ENCODE measurements at regions not wholly inside any gene's neighbourhood (a gene's known extent, or its start where the extent isn't known, plus 50 kb on each side); places are given as distances from the start of the nearest gene placed in this dataset.

DNA sequence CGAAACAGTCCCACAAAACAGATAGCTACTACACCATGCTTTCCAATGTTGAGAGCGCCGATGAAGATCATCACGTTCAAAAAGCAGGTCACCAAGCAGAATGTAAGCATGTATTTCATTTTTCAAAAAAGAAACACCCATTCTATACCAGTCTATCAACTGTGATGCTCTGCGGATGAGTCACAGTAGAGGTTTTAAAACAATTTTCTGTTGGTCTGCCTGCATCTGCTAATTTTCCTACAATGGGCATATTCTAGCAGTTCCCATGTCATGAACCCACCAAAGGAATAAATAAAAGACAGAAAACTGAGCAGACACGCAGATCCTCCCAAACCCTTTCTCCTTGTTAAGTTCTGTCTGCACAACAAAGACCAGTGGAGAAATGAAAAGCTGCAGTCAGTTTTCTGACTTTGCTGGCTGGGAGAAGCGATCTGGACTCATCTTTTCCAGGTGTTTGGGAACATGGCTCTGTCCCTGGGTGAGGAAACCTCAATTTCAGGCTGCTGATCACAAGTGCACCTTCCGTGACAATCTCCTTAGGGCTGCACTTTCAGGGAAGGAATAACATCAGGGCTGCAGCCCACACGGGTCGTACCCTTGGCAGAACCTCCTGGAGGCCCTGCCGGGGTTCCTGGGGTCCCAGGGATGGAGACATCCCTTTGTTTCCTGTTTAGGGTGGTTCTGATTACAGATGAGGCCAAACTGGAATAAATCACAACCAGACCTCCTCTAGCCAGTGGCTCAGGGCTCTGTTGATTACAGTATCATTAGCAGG, 200.1 kb downstream of the BMP7 start:
- no peak for DNase-seq

DNA sequence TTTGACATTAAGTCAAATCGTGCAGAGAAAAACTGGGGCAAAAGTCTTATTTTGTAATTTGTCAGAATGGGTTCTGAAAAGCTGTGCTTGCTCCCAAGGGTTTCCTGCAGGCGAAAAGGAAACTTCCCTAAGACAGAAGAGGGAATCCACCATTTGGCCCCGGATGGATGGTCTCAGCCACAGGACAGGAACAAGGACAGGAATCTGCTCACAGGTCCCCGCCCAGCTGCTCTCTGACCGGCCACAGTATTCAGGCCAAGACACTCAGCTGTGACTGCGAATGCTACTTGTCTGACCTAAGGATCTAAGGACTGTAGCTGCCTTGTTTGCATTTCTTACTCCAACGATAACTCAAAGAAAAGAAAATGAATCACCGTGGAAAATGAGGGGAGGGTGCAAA, 197.0 kb downstream of the BMP7 start:
- no peak for DNase-seq

DNA sequence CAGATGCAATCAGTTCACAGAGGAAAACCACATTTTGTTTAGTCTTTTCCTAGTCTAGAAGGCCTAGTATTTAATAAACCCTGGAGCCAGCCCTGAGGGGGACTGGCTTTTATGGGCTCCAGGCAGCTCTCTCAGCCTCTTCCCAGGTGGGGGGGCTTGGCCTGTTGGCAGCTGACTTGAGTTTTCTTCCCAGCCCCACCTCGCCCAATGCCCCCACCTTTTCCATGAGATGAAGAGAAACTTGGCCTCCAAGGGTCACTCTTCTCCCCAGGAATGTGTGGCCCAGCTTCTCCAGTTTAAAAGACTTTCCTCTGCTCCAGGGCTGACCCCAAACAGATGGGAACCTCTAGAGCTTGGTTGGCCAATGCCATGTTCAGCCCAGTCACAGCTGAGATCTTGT, 196.1 kb downstream of the BMP7 start:
- DNase-seq = no peak

DNA sequence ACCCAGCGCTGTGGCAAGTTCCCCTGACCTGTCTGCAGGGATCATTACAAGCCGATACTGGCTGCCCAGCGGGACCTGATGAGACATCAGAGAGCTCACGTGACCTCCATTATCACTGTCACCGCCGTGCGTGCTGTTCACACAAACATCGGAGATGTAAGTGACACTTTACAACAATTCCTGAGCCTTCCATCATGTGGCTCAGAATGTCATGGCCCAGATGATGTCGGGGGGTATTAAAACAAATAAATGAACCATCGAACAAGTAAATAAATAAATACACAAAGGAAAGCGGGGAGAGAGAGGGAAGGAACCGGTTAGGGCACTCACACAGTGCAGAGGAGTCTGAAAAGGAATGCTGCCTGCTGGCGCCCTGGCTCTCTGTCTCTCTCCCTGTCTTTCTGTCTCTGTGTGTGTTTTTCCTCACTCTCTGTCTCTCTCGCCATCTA, 195.1 kb downstream of the BMP7 start:
- no peak for DNase-seq

DNA sequence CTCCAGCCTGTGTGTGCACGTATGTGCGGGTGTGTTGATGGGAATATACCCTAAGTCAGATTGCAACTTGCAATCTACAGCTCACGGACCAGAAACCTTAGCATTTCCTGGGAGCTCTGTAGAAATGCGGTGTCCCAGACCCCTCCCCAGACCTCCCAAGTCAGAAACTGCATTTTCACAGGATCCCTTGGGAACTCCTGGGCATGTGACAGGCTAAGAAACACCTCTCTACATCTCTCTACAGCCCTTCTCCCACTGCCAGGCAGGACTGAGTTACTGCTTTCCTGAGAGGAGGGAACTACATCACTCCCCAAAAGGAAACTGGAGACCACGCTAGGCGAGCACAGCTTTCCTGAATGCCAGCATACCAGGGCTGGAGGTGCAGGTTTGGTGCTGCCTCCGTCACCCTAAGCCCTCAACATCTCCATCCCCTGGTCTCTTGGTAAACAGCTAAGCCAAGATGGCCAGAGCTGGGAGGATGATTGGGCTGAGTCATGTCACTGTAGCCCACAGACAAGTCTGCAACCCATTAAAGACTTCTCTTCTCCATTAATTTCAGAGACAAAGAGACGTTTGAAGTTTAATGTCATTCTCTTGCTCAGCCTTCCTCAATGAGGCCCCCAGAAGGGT, 194.4 kb downstream of the BMP7 start:
- no peak for DNase-seq

DNA sequence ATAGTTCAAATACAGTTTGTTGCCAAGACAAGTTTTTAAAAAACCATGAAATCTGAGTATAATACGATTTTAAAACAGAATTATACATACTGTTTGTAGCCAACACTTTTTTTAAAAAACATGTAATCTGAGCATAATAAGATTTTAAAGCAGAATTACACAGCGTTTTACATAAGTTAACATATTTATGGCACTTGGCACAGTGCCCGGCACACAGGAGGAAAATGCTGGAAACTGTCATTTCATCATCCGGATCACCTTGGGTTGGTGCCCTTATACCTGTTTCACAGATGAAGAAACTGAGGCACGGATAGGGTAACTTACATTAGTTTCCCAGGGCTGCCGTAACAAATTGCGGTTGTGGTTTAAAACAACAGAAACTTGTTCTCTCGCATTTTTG, 193.0 kb downstream of the BMP7 start:
- DNase-seq = no peak

DNA sequence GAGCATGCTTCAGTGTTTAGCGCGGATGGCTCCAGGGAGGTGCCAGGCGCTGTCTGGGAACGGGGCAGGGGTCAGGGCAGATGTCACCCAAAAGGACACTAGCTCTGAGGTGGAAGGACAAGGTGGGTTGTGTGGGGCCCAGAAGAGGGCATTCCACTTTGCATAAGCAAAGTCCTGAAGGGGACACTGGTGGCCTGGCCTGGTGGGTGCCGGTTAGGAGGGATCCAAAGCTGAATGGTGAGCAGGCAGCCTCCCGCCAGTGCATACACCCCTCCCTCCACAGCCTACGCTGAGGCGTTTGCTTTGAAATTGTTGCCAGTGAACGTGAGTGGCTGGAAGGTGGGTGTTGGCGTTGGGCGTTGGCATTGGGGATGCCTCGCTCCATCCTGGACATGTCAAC, 192.1 kb downstream of the BMP7 start:
- no peak for DNase-seq

DNA sequence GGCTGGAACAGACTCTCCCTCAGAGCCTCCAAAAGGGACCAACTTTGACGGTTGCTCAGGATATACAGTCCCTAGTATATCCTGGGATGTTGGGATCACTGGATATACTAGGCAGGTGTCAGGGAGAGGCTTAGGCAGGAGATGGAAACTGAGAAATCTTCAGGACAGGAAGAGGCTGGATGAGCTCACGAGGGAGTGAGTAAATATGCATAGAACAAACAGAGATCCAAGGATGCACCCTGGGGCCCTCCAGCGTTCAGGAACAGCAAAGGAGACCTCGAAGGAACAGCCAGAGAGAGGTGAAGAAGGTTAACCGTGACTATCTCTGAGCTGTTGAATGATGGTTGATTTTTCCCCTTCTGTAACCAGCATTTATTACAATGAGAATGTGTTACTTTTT, 191.3 kb downstream of the BMP7 start:
- DNase-seq = no peak

DNA sequence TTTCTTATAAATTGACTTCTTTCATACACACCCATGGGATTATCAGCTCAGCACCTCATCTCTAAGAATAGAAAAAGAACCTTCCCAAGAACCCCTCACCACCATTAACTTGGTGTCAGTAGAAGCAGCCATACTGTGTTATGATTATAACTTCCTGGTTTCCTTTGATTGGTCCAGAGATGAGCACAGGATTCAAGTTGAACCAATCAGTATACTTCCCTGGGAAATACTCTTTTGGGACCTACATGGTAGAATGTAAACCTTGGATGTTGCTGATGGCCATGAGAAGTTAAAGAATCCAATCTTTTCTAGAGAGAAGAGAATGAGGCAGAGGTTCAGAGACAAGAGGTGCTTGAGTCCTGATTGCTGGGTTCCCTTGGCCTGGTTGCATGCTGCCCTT, 190.8 kb downstream of the BMP7 start:
- DNase-seq = no peak

DNA sequence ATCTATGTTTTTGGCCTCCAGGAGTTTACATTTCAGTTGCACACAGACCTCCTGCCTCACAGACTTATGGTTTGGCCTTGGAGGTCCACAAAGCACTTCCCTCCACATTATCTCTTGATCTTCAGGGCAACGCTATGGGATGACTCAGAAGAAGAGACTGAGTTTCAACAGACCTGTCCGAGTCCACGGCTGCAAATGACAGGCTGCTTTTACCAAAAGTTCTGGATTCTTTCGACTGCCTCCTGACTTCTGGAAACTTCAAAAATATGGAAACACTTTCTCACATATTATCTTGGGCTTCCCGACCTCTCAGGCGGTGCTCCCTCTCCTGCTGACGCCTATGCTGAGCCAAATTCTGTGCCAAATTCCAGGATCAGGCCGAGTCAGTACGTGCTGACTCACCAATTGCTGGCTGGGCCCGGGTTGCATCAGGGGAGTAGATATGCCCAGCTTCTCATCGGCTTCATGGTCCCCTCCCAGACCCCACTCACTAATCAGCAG, 190.2 kb downstream of the BMP7 start:
- no peak for DNase-seq

DNA sequence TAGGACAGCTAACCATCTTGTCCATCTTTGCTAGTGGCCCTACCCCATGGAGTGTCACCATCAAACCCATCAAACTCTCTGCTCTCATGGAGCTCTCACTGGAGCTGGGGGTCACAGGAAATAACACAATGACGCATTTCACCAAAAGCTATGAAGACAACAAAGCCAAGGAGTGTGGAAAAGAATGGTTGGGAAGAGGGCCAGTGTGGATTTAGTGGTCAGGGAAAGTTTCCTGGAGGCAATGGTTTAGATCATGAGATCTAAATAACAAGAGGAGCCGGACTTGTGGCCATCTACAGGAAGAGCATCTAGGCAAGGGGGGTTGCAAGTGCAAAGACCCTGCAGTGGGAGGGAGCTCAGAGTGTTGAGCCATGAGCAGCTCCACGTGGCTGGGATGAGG, 189.5 kb downstream of the BMP7 start:
- DNase-seq = no peak

DNA sequence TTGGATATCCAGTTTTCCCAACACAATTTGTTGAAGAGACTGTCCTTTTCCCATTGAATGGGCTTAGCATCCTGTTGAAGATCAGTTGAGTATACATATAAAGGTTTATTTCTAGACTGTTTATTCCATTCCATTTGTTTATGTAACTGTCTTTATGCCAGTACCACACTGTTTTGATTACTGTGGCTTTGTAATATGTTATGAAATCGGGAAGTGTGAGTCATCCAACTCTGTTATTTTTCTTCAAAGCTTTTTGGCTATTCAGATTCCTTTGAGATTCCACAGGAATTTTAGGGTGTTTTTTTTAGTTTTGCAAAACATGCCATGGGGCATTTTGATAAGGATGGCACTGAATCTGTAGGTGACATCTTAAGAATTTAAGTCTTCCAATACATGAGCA, 188.3 kb downstream of the BMP7 start:
- DNase-seq = no peak

DNA sequence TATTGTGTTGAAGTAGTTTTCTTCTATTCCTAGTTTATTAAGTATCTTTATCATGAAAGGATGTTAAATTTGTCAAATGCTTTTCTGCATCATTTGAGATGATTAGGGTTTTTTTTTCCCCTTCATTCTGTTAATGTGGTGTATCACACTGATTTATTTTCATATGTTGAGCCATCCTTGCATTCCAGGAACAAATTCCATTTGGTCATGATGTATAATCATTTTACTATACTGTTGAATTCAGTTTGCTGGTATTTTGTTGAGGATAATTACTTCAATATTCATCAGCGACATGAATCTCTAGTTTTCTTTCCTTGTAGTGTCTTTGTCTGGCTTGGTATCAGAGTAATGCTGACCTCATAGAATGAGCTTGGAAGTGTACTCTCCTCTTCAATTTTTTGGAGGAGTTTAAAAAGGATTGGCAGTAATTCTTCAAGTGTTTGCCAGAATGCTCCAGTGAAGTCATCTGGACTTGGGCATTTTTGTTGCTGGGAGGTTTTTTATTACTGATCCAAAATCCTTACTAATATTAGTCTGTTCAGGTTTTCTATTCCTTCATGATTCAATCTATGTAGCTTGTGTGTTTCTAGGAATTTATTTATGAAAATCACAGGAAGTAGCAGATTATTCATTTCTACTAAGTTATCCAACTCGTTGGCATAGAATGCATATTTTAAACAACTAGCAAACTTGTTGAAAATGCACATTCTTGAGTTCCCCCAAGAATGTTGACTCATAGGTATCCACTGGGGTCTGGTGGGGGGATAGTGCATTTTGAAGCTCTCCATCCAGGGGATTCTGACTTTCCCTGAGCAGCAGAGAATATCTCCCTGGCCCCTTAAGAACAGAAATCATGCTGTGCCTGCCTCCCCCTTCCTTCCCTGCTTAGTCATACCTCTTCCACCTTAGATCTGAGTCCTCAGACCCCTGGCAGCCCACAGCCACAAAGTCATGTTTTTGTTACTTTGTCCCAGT, 187.1 kb downstream of the BMP7 start:
- no peak for DNase-seq

DNA sequence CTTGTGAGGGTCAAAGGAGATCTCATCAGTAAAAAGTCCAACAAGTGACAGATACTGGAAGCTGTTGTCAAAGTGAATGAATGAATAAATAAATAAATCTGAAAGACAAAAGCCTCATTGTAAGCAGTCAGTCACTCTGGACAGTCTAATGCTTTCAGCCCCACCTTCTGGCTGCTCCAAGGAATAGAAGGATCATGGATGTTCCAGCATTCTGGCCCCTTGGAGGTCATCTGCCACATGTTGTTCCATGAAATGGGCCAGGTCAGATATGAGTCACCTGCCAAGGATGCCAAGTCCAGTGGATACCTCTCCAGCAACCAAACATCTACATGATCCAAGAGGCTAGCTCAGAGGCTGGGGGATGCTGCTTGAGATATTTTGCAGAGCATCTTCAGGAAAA, 185.6 kb downstream of the BMP7 start:
- no peak for DNase-seq

DNA sequence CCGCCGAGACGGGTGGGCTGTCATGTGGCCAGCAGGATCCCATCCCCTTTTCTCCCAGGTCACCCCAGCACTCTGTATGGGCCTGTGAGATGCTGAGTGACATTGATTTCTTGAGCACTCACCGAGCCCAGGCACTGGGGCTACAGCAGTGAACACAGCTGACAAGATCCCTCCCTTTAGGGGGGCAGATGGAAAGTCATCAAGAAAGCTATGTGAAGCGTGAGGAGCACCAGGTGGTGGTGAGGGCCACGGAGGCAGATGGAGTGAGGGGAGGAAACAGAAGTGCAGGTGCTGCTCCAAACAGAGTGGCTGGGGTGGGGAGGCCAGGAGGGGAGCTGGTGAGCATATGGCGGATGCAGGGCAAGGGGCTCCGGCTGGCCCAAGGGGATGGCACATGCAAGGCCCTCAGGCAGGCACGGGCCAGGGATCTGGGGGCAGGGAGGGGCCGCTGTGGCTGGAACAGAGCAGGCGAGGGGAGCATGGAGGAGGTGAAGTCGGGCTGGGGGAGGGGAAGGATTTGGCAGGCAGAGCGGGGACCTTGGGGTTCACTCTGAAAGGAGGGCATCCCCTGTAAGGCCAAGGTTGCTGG, 184.0 kb downstream of the BMP7 start:
- no peak for DNase-seq

DNA sequence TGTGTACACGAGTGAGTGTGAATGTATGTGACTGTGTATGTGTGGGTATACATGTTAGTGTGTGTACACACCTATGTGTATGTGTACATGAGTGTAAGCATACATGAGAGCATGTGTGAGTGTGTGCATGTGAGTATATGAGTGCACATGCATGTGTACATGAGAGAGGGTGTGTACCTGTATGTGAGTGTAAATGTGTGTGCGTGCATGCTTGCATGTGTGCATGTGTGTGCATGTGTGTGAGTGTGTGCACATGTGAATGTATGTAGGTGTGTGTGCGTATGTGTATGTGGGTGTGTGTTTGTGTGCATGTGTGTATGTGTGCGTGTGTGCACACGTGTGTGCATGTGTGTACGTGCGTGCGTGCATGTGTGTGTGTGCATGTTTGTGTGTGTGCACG, 183.4 kb downstream of the BMP7 start:
- DNase-seq = no peak

DNA sequence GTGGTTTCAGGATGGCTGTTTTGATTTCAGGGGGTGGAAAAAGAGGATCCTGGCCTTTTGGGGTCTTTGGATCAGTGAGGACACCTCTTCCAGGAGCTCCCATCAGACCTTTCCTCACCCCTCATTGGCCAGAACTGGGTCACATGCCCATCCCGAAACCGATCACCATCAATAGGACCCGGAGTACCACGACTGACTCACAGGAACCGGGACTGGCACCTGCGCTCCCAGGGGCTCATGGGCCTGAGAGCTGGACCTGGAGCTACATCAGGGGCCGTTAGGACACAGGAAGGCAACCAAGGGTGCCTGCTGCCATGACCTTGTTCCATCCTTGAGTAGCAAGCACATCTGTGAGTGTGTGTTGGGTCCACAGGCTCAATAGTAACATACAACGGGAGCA, 180.4 kb downstream of the BMP7 start:
- DNase-seq = no peak

DNA sequence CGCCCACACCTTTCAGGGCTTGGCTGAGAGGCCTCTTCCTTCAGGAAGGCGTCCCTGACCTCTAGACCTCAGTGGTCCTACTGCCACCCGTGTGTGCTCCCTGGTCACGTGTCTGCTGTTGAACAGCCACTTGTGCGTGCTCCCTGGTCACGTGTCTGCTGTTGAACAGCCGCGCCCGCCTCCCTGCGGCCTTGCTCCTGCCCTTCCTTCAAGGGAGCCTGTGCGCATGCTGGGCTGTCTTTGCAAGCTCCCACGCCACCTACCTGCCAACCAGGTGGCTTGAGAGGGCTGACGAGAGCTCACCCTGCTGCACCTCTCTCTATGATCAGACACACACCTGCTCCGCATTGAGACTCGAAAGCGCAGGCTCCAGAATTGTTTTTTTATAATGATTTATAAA, 179.3 kb downstream of the BMP7 start:
- DNase-seq = no peak

DNA sequence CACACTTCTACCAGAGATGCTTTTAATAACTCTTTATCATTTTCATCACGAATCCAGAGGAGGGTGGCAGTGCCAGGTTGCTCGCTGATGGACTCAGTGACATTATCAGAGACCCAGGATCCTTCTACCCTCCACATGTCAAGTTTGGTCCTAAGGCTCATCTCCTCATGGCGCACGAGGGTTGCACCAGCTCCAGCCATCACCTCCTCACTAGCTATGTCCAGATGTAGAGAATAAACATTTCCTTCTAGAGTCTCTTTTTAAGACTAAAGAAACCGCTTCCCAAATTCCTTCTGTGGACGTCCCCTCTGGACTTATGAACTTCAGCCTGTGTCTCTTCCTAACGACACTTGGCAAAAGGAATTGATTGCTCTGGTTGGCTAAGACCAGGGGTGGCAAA, 178.7 kb downstream of the BMP7 start:
- no peak for DNase-seq

DNA sequence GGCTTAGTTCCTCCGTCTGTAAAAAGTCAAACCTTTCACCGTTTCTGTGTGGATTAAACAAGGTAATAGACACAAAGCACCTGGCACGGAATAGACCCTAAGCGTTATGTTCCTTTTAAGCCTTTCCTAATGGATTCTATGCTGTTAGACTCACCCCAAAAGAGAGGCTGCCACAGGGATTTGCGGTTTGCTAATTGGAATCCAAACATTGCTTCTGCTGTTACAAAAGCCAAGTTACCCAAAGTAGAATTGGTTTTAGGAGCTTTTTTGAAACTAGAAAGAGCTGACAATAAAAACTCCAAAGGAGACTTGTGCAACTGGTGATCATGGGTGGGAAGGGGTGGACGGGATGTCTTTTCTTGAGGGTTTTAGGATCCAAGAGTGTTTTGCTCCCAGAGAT, 178.0 kb downstream of the BMP7 start:
- no peak for DNase-seq

DNA sequence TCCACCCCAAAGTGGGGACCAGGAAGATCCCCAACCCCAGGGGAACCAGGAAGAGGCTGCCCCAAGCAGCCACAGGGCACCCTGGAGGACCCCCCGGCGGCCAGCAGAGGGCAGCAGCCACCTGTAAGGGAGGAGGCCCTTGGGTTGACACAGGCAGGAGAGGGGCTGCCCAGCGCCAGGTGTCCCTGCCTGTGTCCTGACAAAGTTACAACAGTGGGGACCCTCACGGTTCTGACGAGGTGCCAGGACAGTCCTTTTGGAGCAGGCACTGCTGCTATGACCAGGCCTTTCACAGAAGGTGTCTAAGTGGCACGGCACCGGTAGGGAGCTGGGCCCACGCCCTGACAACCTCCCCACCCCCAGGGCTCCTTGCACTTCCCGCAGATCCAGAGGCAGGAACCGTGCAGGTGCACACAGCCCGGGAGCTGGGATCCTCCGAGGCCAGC, 176.7 kb downstream of the BMP7 start:
- peak; percentile 35 for DNase-seq

DNA sequence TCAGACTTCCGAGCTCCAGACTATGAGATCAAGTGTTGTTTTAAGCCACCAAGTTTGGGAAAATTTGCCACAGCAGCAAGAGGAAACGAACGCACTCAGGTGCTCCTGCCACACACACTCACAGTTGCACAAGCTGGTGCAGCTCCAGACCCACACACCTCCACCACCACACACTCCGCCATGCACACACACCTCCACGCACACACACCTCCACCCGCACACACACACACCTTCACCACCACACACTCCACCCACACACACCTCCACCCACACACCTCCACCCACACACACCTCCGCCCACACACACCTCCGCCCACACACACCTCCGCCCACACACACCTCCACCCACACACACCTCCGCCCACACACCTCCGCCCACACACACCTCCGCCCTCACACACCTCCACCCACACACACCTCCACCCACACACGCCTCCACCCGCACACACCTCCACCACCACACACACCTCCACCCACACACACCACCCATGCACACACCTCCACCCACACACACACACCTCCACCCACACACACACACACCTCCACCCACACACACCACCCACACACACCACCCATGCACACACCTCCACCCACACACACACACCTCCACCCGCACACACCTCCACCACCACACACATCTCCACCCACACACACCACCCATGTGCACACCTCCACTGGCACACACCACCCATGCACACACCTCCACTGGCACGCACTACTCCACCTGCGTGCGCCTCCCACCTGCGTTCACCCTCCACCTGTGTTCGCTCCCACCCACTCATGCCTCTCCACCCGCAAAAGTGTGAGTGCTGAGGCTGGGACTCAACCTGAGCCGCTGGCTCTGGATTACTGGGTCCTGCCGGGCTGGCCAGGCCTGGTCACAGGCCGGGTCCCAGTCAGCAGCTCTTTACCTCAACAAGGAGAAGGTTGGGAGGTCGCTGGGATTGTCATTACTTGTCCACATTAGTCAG, 175.6 kb downstream of the BMP7 start:
- DNase-seq = no peak

Data from CD4-positive, alpha-beta T cell treated with Interleukin-17A for 1 hour (primary cell).